ENCODE measurements at regions not wholly inside any gene's neighbourhood (a gene's known extent, or its start where the extent isn't known, plus 50 kb on each side); places are given as distances from the start of the nearest gene placed in this dataset.
A peak's percentile ranks its signal among the peaks of the same experiment; 100 is the strongest.

GRCh38 chr5:40333459-40334241 is 346.1 kb upstream of the PTGER4 start:
- H3K4me1 ChIP-seq (ENCODE audit: control insufficient read depth in 1 of 2, extremely low read depth in 1 of 2, insufficient read depth in 2 of 2, low read length in 2 of 2): peaks cover 0 to 9% of the 10 kb centered on the region in 2 experiments
- Mint-ChIP-seq H3K27ac (no peak overlapping the region), H3K4me3 (no peak overlapping the region), H3K36me3 (peaks cover 3% of the 10 kb centered on the region), H3K4me1 (peaks cover 9 to 38% (median 15%) of the 10 kb centered on the region in 3 donors), H3K27me3 (no peaks in the 10 kb centered on the region), H3K9me3 (peaks cover 0 to 6% (median 6%) of the 10 kb centered on the region in 3 donors)
- H3K9me3 ChIP-seq: no peaks in the 10 kb centered on the region
- H3K27me3 ChIP-seq (replicated peaks in 1 of 2; ENCODE audit: control insufficient read depth in 2 of 2, extremely low read depth in 1 of 2, insufficient read depth in 2 of 2, low read length in 1 of 2): no peaks in the 10 kb centered on the region
- ChIA-PET POLR2A (no interaction called here), CTCF (no interaction called here)
- DNase-seq: peak in 1 of 35 experiments; percentile 11
- WGBS (ENCODE audit: insufficient coverage): no CpG with 5 or more reads among the region's 4 CpGs
- H3K27ac ChIP-seq (ENCODE audit: low read length): no peak overlapping the region
- H3K36me3 ChIP-seq (ENCODE audit: control insufficient read depth in 2 of 2, extremely low read depth in 1 of 2, insufficient read depth in 1 of 2, low read length in 1 of 2): no peaks in the 10 kb centered on the region
- no peak overlapping the region for H3K4me3 ChIP-seq (ENCODE audit: control insufficient read depth in 1 of 2, extremely low read depth in 1 of 2, low read length in 1 of 2)
- ATAC-seq (replicated peaks in 1 of 4): peak in 2 of 4 experiments; percentile 47 to 56

GRCh38 chr5:40332970-40333369 is 346.7 kb upstream of the PTGER4 start:
- Histone ChIP-seq H3K9me3 (no peaks in the 10 kb centered on the region), H3K4me1 (ENCODE audit: control insufficient read depth in 1 of 2, extremely low read depth in 1 of 2, insufficient read depth in 2 of 2, low read length in 2 of 2) (peaks cover 0 to 9% of the 10 kb centered on the region in 2 experiments), H3K27ac (ENCODE audit: low read length) (no peak overlapping the region), H3K36me3 (ENCODE audit: control insufficient read depth in 2 of 2, extremely low read depth in 1 of 2, insufficient read depth in 1 of 2, low read length in 1 of 2) (no peaks in the 10 kb centered on the region), H3K4me3 (ENCODE audit: control insufficient read depth in 1 of 2, extremely low read depth in 1 of 2, low read length in 1 of 2) (no peak overlapping the region), H3K27me3 (replicated peaks in 1 of 2; ENCODE audit: control insufficient read depth in 2 of 2, extremely low read depth in 1 of 2, insufficient read depth in 2 of 2, low read length in 1 of 2) (no peaks in the 10 kb centered on the region)
- peaks cover 0 to 6% (median 6%) of the 10 kb centered on the region in 3 donors for H3K9me3 Mint-ChIP-seq
- peaks cover 3% of the 10 kb centered on the region for H3K36me3 Mint-ChIP-seq
- H3K27ac Mint-ChIP-seq: no peak overlapping the region
- H3K4me3 Mint-ChIP-seq: no peak overlapping the region
- CTCF ChIA-PET: interaction anchor here in 1 of 2 donors (0.7 kb wide), 1 partner anchor 407 kb away, joined by 3 read pairs; no protein-coding TSS in a partner anchor
- ATAC-seq (replicated peaks in 1 of 4) (no peak), DNase-seq (no peak)
- peaks cover 6 to 31% (median 9%) of the 10 kb centered on the region in 3 donors for H3K4me1 Mint-ChIP-seq
- H3K27me3 Mint-ChIP-seq: no peaks in the 10 kb centered on the region
- WGBS (ENCODE audit: insufficient coverage): no CpG with 5 or more reads among the region's 1 CpG
- POLR2A ChIA-PET: no interaction called here

GRCh38 chr5:40331616-40332015 is 348.1 kb upstream of the PTGER4 start:
- Histone ChIP-seq H3K4me3 (ENCODE audit: control insufficient read depth in 1 of 2, extremely low read depth in 1 of 2, low read length in 1 of 2) (no peak overlapping the region), H3K27ac (ENCODE audit: low read length) (no peak overlapping the region), H3K36me3 (ENCODE audit: control insufficient read depth in 2 of 2, extremely low read depth in 1 of 2, insufficient read depth in 1 of 2, low read length in 1 of 2) (no peaks in the 10 kb centered on the region), H3K9me3 (no peaks in the 10 kb centered on the region), H3K4me1 (ENCODE audit: control insufficient read depth in 1 of 2, extremely low read depth in 1 of 2, insufficient read depth in 2 of 2, low read length in 2 of 2) (peaks cover 0 to 9% of the 10 kb centered on the region in 2 experiments), H3K27me3 (replicated peaks in 1 of 2; ENCODE audit: control insufficient read depth in 2 of 2, extremely low read depth in 1 of 2, insufficient read depth in 2 of 2, low read length in 1 of 2) (no peaks in the 10 kb centered on the region)
- no peak for ATAC-seq (replicated peaks in 1 of 4)
- no peak for DNase-seq
- H3K27me3 Mint-ChIP-seq: no peaks in the 10 kb centered on the region
- H3K4me3 Mint-ChIP-seq: no peak overlapping the region
- H3K27ac Mint-ChIP-seq: no peak overlapping the region
- ChIA-PET POLR2A (no interaction called here), CTCF (no interaction called here)
- WGBS (ENCODE audit: insufficient coverage): 98% methylated on average over 4 of the region's 5 CpGs
- H3K36me3 Mint-ChIP-seq: peaks cover 2% of the 10 kb centered on the region
- H3K9me3 Mint-ChIP-seq: no peaks in the 10 kb centered on the region
- H3K4me1 Mint-ChIP-seq: peaks cover 6 to 19% (median 6%) of the 10 kb centered on the region in 3 donors

- ChIA-PET POLR2A (no interaction called here), CTCF (no interaction called here)
- H3K27me3 ChIP-seq (replicated peaks in 1 of 2; ENCODE audit: control insufficient read depth in 2 of 2, extremely low read depth in 1 of 2, insufficient read depth in 2 of 2, low read length in 1 of 2): no peaks in the 10 kb centered on the region
- no peak overlapping the region for H3K4me3 ChIP-seq (ENCODE audit: control insufficient read depth in 1 of 2, extremely low read depth in 1 of 2, low read length in 1 of 2)
- Mint-ChIP-seq H3K36me3 (no peaks in the 10 kb centered on the region), H3K9me3 (no peaks in the 10 kb centered on the region), H3K27me3 (no peaks in the 10 kb centered on the region), H3K27ac (no peak overlapping the region), H3K4me1 (peaks cover 6 to 8% (median 6%) of the 10 kb centered on the region in 3 donors), H3K4me3 (no peak overlapping the region)
- no peak overlapping the region for H3K27ac ChIP-seq (ENCODE audit: low read length)
- DNase-seq: no peak
- H3K9me3 ChIP-seq: no peaks in the 10 kb centered on the region
- H3K4me1 ChIP-seq (ENCODE audit: control insufficient read depth in 1 of 2, extremely low read depth in 1 of 2, insufficient read depth in 2 of 2, low read length in 2 of 2): no peaks in the 10 kb centered on the region
- no peaks in the 10 kb centered on the region for H3K36me3 ChIP-seq (ENCODE audit: control insufficient read depth in 2 of 2, extremely low read depth in 1 of 2, insufficient read depth in 1 of 2, low read length in 1 of 2)
- ATAC-seq (replicated peaks in 1 of 4): no peak
These were observed 358.2 kb upstream of the PTGER4 start for GRCh38 chr5:40321514-40321913.

GRCh38 chr5:40318395-40318794 is 361.3 kb upstream of the PTGER4 start:
- no peak overlapping the region for H3K27ac Mint-ChIP-seq

GRCh38 chr5:40317023-40317422 is 362.7 kb upstream of the PTGER4 start:
- H3K27ac Mint-ChIP-seq: no peak overlapping the region
- Histone ChIP-seq H3K27me3 (replicated peaks in 1 of 2; ENCODE audit: control insufficient read depth in 2 of 2, extremely low read depth in 1 of 2, insufficient read depth in 2 of 2, low read length in 1 of 2) (no peaks in the 10 kb centered on the region), H3K36me3 (ENCODE audit: control insufficient read depth in 2 of 2, extremely low read depth in 1 of 2, insufficient read depth in 1 of 2, low read length in 1 of 2) (no peaks in the 10 kb centered on the region), H3K4me1 (ENCODE audit: control insufficient read depth in 1 of 2, extremely low read depth in 1 of 2, insufficient read depth in 2 of 2, low read length in 2 of 2) (no peaks in the 10 kb centered on the region), H3K27ac (ENCODE audit: low read length) (no peak overlapping the region), H3K9me3 (no peaks in the 10 kb centered on the region), H3K4me3 (ENCODE audit: control insufficient read depth in 1 of 2, extremely low read depth in 1 of 2, low read length in 1 of 2) (no peak overlapping the region)
- H3K4me3 Mint-ChIP-seq: no peak overlapping the region
- ChIA-PET CTCF (interaction anchor here in 1 of 2 donors (0.5 kb wide), 1 partner anchor 1520 kb away, joined by 4 read pairs; no protein-coding TSS in a partner anchor), POLR2A (interaction anchor here in 1 of 2 donors (0.5 kb wide), 2 partner anchors 46 to 376 kb away, joined by 3 to 5 read pairs; no protein-coding TSS in a partner anchor)
- no peaks in the 10 kb centered on the region for H3K4me1 Mint-ChIP-seq
- DNase-seq: no peak
- H3K27me3 Mint-ChIP-seq: no peaks in the 10 kb centered on the region
- no peaks in the 10 kb centered on the region for H3K36me3 Mint-ChIP-seq
- WGBS (ENCODE audit: insufficient coverage): 100% methylated on average over 2 of the region's 3 CpGs
- ATAC-seq (replicated peaks in 1 of 4): no peak
- no peaks in the 10 kb centered on the region for H3K9me3 Mint-ChIP-seq

More at GRCh38 chr5:40318395-40318794, 361.3 kb upstream of the PTGER4 start:
- no peak for DNase-seq
- Mint-ChIP-seq H3K4me3 (no peak overlapping the region), H3K9me3 (no peaks in the 10 kb centered on the region), H3K27me3 (no peaks in the 10 kb centered on the region), H3K36me3 (no peaks in the 10 kb centered on the region), H3K4me1 (no peaks in the 10 kb centered on the region)
- Histone ChIP-seq H3K27ac (ENCODE audit: low read length) (no peak overlapping the region), H3K36me3 (ENCODE audit: control insufficient read depth in 2 of 2, extremely low read depth in 1 of 2, insufficient read depth in 1 of 2, low read length in 1 of 2) (no peaks in the 10 kb centered on the region), H3K4me3 (ENCODE audit: control insufficient read depth in 1 of 2, extremely low read depth in 1 of 2, low read length in 1 of 2) (no peak overlapping the region), H3K9me3 (no peaks in the 10 kb centered on the region), H3K27me3 (replicated peaks in 1 of 2; ENCODE audit: control insufficient read depth in 2 of 2, extremely low read depth in 1 of 2, insufficient read depth in 2 of 2, low read length in 1 of 2) (no peaks in the 10 kb centered on the region), H3K4me1 (ENCODE audit: control insufficient read depth in 1 of 2, extremely low read depth in 1 of 2, insufficient read depth in 2 of 2, low read length in 2 of 2) (no peaks in the 10 kb centered on the region)
- ChIA-PET POLR2A (no interaction called here), CTCF (no interaction called here)
- ATAC-seq (replicated peaks in 1 of 4): no peak

Data from T-cell (primary cell).